ENCODE measurements at regions not wholly inside any gene's neighbourhood (a gene's known extent, or its start where the extent isn't known, plus 50 kb on each side); places are given as distances from the start of the nearest gene placed in this dataset.
"Not testable (repeated sequence)": the region's sequence is repeated elsewhere in the genome, so short reads cannot be mapped to it uniquely, and the experiment has no call there.

GRCh38 chr2:153534590-153534989, 56.0 kb upstream of the RPRM start:
- TF ChIP-seq POLR2A (IDR thresholded peaks at IDR 0.05; ENCODE audit: control extremely low read depth in 1 of 2, low read depth in 2 of 2, low read length in 2 of 2); CBX8 (IDR thresholded peaks at IDR 0.05; ENCODE audit: borderline replicate concordance, low read depth, low read length); KDM4A (IDR thresholded peaks at IDR 0.05; ENCODE audit: low read depth, low read length, severe bottlenecking); POLR2AphosphoS5 (IDR thresholded peaks at IDR 0.05; ENCODE audit: low read depth, low read length); CREB1 (IDR thresholded peaks at IDR 0.05); EGR1 (IDR thresholded peaks at IDR 0.05; ENCODE audit: borderline replicate concordance, low read depth, low read length); E2F6 (IDR thresholded peaks at IDR 0.05); CTCF (IDR thresholded peaks at IDR 0.05; ENCODE audit: control extremely low read depth in 1 of 3, insufficient read depth in 1 of 3, low read depth in 1 of 3, low read length in 3 of 3); GABPA (IDR thresholded peaks at IDR 0.05; ENCODE audit: borderline replicate concordance, insufficient read depth, low read length); EZH2 (IDR thresholded peaks at IDR 0.05; ENCODE audit: low read depth, low read length, severe bottlenecking); YY1 (IDR thresholded peaks at IDR 0.05; ENCODE audit: low read depth, low read length); POU5F1 (IDR thresholded peaks at IDR 0.05; ENCODE audit: low read depth, low read length); JUN (IDR thresholded peaks at IDR 0.05; ENCODE audit: low read depth, low read length): not testable (repeated sequence)
